Prostate gland (tissue), 2 donors: ENCODE measurements at regions not wholly inside any gene's neighbourhood (a gene's known extent, or its start where the extent isn't known, plus 50 kb on each side); places are given as distances from the start of the nearest gene placed in this dataset.

Experiments used
- POLR2AphosphoS5 ChIP-seq: sonication (generic); formaldehyde crosslinking; IDR thresholded peaks from one replicate; pipeline ENCODE4 v1.6.1; 2017; ENCODE audit warnings: antibody characterized with exemption
- TF ChIP-seq, protein P1 (sequence below), 4 experiments: fragments of 200-600 bp in 2 of 4; fragments of 450-650 bp in 2 of 4; sonication (generic) in 2 of 4; IDR thresholded peaks; 1 replicate in 3 of 4; 2 replicates in 1 of 4; pipeline ENCODE4 v1.5.1; 2016 to 2019; ENCODE audit warnings: antibody characterized with exemption in 4 of 4, mild to moderate bottlenecking in 2 of 4, moderate library complexity in 2 of 4

DNA sequence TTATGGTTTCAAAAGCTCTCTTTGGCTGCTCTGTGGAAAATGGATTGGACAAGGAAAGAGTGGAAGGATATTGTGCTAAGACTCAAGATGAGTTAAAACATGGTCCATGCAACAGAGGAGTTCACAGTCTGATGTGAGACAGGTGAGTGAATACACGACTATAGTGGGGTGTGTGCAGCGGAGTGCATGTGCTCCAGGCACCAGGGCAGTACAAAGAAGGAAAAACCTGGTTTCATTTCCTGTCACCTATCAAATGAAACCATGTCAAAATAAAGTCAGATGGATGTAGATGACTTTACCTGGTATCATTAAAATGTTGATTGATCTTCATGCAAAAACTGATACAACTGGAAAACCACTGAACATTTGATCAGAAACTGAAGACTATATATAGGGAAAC lies 241.0 kb upstream of the RASGEF1B start:
- TF ChIP-seq, protein P1, sequence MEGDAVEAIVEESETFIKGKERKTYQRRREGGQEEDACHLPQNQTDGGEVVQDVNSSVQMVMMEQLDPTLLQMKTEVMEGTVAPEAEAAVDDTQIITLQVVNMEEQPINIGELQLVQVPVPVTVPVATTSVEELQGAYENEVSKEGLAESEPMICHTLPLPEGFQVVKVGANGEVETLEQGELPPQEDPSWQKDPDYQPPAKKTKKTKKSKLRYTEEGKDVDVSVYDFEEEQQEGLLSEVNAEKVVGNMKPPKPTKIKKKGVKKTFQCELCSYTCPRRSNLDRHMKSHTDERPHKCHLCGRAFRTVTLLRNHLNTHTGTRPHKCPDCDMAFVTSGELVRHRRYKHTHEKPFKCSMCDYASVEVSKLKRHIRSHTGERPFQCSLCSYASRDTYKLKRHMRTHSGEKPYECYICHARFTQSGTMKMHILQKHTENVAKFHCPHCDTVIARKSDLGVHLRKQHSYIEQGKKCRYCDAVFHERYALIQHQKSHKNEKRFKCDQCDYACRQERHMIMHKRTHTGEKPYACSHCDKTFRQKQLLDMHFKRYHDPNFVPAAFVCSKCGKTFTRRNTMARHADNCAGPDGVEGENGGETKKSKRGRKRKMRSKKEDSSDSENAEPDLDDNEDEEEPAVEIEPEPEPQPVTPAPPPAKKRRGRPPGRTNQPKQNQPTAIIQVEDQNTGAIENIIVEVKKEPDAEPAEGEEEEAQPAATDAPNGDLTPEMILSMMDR (IDR thresholded peaks at IDR 0.05): no peak
- TF ChIP-seq POLR2AphosphoS5: no peak
